Nephron progenitor cell (in vitro differentiated cells): ENCODE measurements at regions not wholly inside any gene's neighbourhood (a gene's known extent, or its start where the extent isn't known, plus 50 kb on each side); places are given as distances from the start of the nearest gene placed in this dataset.

Source experiments
- DNase-seq: peaks from one replicate; pipeline ENCODE4 v3.0.0; 2021
- H3K27ac Mint-ChIP-seq: 2 replicates; pipeline ENCODE4 v1.8.0; 2021; ENCODE audit warnings: mild to moderate bottlenecking, moderate library complexity, mixed read lengths
- H3K27me3 Mint-ChIP-seq: 2 replicates; pipeline ENCODE4 v1.8.0; 2021; ENCODE audit warnings: mild to moderate bottlenecking, low read depth, mixed read lengths; ENCODE audit not compliant: poor library complexity
- H3K36me3 Mint-ChIP-seq: 2 replicates; pipeline ENCODE4 v1.8.0; 2021; ENCODE audit warnings: low read depth, mixed read lengths
- H3K4me1 Mint-ChIP-seq: 2 replicates; pipeline ENCODE4 v1.8.0; 2021; ENCODE audit warnings: mixed read lengths
- H3K4me3 Mint-ChIP-seq: 2 replicates; pipeline ENCODE4 v1.8.0; 2021; ENCODE audit warnings: mild to moderate bottlenecking, moderate library complexity, mixed read lengths
- H3K9me3 Mint-ChIP-seq: 2 replicates; pipeline ENCODE4 v1.8.0; 2021; ENCODE audit warnings: mild to moderate bottlenecking, moderate library complexity, mixed read lengths
- TF ChIP-seq, protein P1 (sequence below): fragments of 200-600 bp; sonication (generic); IDR thresholded peaks from 2 replicates; pipeline ENCODE4 v1.5.0; 2021; ENCODE audit warnings: antibody characterized with exemption

DNA sequence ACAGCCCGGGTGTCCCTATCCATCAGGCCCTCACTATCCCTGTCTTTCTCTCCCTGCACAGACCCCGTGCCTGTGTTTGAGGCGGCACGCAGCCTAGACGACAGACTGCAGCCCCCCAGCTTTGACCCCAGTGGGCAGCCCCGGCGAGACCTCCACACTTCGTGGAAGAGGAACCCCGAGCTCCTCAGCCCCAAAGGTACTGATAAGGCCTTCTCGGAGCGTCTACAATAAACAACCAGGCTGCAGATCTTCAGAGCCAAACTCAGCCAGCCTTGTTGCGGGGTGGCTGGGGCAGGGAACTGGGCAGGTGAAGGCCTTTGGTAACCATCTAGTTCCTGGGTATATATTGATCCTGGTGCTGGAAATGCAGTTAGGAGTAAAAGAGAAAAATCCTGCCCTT is 77.5 kb downstream of the PHETA1 start:
- Mint-ChIP-seq H3K9me3 (no peaks in the 10 kb centered on the region), H3K36me3 (peaks cover 5% of the 10 kb centered on the region), H3K27me3 (peaks cover 6% of the 10 kb centered on the region), H3K4me1 (no peaks in the 10 kb centered on the region), H3K27ac (no peak overlapping the region), H3K4me3 (no peak overlapping the region)
- no peak for DNase-seq
- TF ChIP-seq, protein P1, sequence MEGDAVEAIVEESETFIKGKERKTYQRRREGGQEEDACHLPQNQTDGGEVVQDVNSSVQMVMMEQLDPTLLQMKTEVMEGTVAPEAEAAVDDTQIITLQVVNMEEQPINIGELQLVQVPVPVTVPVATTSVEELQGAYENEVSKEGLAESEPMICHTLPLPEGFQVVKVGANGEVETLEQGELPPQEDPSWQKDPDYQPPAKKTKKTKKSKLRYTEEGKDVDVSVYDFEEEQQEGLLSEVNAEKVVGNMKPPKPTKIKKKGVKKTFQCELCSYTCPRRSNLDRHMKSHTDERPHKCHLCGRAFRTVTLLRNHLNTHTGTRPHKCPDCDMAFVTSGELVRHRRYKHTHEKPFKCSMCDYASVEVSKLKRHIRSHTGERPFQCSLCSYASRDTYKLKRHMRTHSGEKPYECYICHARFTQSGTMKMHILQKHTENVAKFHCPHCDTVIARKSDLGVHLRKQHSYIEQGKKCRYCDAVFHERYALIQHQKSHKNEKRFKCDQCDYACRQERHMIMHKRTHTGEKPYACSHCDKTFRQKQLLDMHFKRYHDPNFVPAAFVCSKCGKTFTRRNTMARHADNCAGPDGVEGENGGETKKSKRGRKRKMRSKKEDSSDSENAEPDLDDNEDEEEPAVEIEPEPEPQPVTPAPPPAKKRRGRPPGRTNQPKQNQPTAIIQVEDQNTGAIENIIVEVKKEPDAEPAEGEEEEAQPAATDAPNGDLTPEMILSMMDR, result no peak

DNA sequence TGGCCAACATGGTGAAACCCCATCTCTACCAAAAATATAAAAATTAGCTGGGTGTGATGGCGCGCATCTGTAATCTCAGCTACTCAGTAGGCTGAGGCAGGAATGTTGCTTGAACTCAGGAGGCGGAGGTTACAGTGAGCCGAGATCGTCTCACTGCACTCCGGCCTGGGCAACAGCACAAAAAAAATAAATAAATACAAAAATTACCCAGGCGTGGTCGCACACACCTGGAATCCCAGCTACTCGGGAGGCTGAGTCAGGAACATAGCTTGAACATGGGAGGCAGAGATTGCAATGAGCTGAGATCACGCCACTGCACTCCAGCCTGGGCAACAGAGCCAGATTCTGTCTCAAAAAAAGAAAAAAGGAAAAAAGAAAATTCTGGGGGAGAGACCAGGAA is 80.1 kb downstream of the PHETA1 start:
- no peak for DNase-seq
- no peaks in the 10 kb centered on the region for H3K9me3 Mint-ChIP-seq
- H3K4me3 Mint-ChIP-seq, result no peak overlapping the region
- H3K4me1 Mint-ChIP-seq, result no peaks in the 10 kb centered on the region
- peaks cover 27% of the 10 kb centered on the region for H3K27me3 Mint-ChIP-seq
- H3K36me3 Mint-ChIP-seq, result peaks cover 5% of the 10 kb centered on the region
- TF ChIP-seq, protein P1, result no peak
- no peak overlapping the region for H3K27ac Mint-ChIP-seq

DNA sequence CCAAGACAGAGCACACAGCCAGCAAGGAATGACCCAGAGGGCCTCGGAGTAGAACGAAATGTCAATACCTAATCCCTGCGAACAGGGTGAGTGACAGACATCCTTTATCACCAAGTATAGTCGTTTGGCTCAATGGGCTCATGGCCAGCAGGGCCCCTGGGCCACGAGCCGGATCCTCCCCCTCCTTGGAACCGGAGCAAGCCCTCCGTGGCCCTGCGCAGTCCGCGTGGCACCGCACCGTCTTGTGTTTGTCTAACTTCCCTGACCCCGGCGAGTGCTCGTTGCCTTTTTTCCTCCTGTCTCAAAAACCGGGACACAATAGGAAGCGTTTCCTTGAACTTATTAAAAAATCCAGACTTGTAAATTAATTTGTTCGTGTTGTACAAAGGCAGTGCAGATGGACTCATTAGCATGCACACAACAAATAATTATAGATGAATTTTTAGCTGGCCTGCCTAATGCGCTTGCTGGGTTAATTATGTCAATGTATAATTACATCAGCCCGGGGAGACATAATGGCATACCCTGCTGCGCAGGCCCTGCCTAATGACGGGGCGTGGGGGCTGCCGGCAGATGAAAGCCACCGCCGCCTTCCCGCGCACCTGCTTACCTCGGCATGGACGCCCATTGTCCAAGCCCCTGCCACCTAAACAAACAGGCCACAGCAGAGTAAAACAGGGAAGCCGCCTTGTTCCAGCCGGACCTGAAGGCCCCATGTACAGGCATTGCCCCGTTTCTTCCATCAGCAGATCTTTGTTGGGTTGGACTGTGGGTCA is 81.6 kb downstream of the PHETA1 start:
- no peak for DNase-seq
- Mint-ChIP-seq H3K4me3 (no peak overlapping the region), H3K9me3 (no peaks in the 10 kb centered on the region), H3K36me3 (peaks cover 5% of the 10 kb centered on the region), H3K27me3 (peaks cover 29% of the 10 kb centered on the region), H3K27ac (no peak overlapping the region), H3K4me1 (no peaks in the 10 kb centered on the region)
- TF ChIP-seq, protein P1, result no peak

DNA sequence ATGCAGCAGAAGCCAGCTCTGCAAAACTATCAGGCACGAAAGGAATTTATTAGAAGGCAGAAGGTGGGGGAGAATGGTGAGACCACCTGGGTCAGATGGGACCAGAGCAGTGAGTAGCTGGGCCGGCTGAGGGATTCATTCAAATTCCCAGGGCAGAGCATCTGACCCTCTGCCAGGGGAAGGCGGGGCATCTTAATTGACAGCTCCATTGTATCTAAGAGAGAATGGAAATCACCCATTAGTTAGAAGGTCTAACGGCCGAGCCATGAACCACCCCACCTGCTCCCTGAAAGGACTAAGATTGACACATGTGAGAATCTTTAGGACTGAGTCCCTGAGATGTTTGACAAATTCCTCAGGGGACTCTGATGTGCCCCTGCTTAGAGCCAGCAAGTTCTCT is 83.7 kb downstream of the PHETA1 start:
- H3K9me3 Mint-ChIP-seq, result peaks cover 15% of the 10 kb centered on the region
- peaks cover 32% of the 10 kb centered on the region for H3K27me3 Mint-ChIP-seq
- H3K4me1 Mint-ChIP-seq, result no peaks in the 10 kb centered on the region
- TF ChIP-seq, protein P1, result no peak
- no peak for DNase-seq
- no peak overlapping the region for H3K27ac Mint-ChIP-seq
- H3K36me3 Mint-ChIP-seq, result peaks cover 12% of the 10 kb centered on the region
- H3K4me3 Mint-ChIP-seq, result no peak overlapping the region

DNA sequence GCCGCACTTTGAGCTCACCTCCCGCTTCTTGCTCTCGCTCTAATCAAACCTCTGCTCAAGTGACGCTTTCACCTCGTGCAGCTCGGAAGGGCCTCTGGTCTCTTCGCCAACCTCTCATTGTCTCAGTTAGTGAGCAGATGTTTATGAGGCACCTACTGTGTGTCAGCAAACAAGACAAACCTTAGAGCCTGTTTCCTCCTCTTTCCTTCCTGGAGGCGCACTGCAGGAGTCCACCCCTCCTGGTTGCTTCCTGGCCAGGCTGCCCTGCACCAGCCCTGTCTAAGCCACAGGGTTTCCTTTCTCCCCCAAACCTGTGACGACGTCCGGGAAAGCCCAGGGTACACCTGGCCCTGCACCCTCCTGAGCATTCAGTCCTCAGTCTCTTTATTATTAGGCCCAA is 84.2 kb downstream of the PHETA1 start:
- Mint-ChIP-seq H3K9me3 (peaks cover 15% of the 10 kb centered on the region), H3K27ac (no peak overlapping the region), H3K36me3 (peaks cover 12% of the 10 kb centered on the region), H3K4me3 (no peak overlapping the region), H3K4me1 (no peaks in the 10 kb centered on the region), H3K27me3 (peaks cover 32% of the 10 kb centered on the region)
- DNase-seq, result no peak
- TF ChIP-seq, protein P1, result no peak

DNA sequence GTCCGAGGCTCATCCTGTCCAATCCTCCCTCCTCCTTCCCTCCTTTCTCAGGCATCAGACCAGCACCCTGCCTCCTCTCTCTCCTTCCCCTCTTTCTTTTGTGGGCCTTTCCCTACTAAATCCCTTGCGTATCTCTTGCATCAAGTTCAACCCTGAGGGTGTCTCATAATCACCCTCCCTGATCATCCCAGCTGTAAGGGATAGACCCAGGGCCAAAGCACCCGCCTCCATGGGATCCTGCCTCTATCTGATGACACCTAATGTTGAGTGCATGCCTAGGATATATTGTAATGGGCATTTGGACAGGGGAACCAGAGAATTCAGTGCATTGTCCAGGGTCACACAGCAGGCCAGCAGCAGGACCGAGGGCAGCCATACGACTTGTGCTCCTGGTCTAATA is 84.9 kb downstream of the PHETA1 start:
- TF ChIP-seq, protein P1, result no peak
- H3K27ac Mint-ChIP-seq, result no peak overlapping the region
- DNase-seq, result no peak
- H3K27me3 Mint-ChIP-seq, result peaks cover 32% of the 10 kb centered on the region
- peaks cover 15% of the 10 kb centered on the region for H3K9me3 Mint-ChIP-seq
- H3K36me3 Mint-ChIP-seq, result peaks cover 12% of the 10 kb centered on the region
- no peak overlapping the region for H3K4me3 Mint-ChIP-seq
- H3K4me1 Mint-ChIP-seq, result no peaks in the 10 kb centered on the region
